GM23338 (cell line): ENCODE measurements at regions not wholly inside any gene's neighbourhood (a gene's known extent, or its start where the extent isn't known, plus 50 kb on each side); places are given as distances from the start of the nearest gene placed in this dataset.

ENCODE experiments used
- ATAC-seq: fragments of 200-7000 bp; cut with Tn5 transposase; 3 replicates; pipeline ENCODE4 v1.9.1; 2020
- DNase-seq: peaks from one replicate; pipeline ENCODE4 v3.0.0-alpha.2; 2015; ENCODE audit warnings: low spot score
- H2AFZ ChIP-seq: fragments of 200-600 bp; sonication (generic); 2 replicates; pipeline ENCODE4 v1.8.0; 2016; ENCODE audit warnings: antibody characterized with exemption, mild to moderate bottlenecking, moderate library complexity
- H3F3A ChIP-seq: fragments of 200-600 bp; sonication (generic); replicated peaks from 2 replicates; pipeline ENCODE4 v1.8.0; 2017; ENCODE audit warnings: antibody characterized with exemption, mixed run types, low read depth
- H3K27ac ChIP-seq: fragments of 200-600 bp; sonication (generic); 2 replicates; pipeline ENCODE4 v1.6.1; 2016; ENCODE audit warnings: low read depth
- H3K27me3 ChIP-seq: fragments of 200-600 bp; sonication (generic); 2 replicates; pipeline ENCODE4 v1.8.0; 2016; ENCODE audit warnings: mild to moderate bottlenecking, mixed run types, moderate library complexity; ENCODE audit not compliant: insufficient read depth
- H3K36me3 ChIP-seq: fragments of 200-600 bp; sonication (generic); 2 replicates; pipeline ENCODE4 v1.8.0; 2016; ENCODE audit warnings: mild to moderate bottlenecking; ENCODE audit not compliant: insufficient read depth
- H3K4me1 ChIP-seq: fragments of 200-600 bp; sonication (generic); 2 replicates; pipeline ENCODE4 v1.8.0; 2016; ENCODE audit warnings: mild to moderate bottlenecking, moderate library complexity; ENCODE audit not compliant: insufficient read depth
- H3K4me2 ChIP-seq: fragments of 200-600 bp; sonication (generic); 2 replicates; pipeline ENCODE4 v1.7.1; 2017; ENCODE audit warnings: mixed run types
- H3K4me3 ChIP-seq: fragments of 200-600 bp; sonication (generic); 2 replicates; pipeline ENCODE4 v1.6.1; 2016; ENCODE audit warnings: mixed run types
- H3K79me2 ChIP-seq: fragments of 200-600 bp; sonication (generic); replicated peaks from 2 replicates; pipeline ENCODE4 v1.8.0; 2017; ENCODE audit warnings: mild to moderate bottlenecking; ENCODE audit not compliant: insufficient read depth
- H3K9me2 ChIP-seq: fragments of 200-600 bp; sonication (generic); 2 replicates; pipeline ENCODE4 v1.8.0; 2017; ENCODE audit not compliant: insufficient read depth
- H4K20me1 ChIP-seq: fragments of 200-600 bp; sonication (generic); replicated peaks from 2 replicates; pipeline ENCODE4 v1.8.0; 2017; ENCODE audit warnings: mild to moderate bottlenecking; ENCODE audit not compliant: insufficient read depth
- H3K27ac Mint-ChIP-seq: 2 replicates; pipeline ENCODE4 v1.8.0; 2020; ENCODE audit warnings: inconsistent platforms, mild to moderate bottlenecking, moderate library complexity, mixed read lengths
- H3K27me3 Mint-ChIP-seq: 3 replicates; pipeline ENCODE4 v1.8.0; 2022; ENCODE audit warnings: low read depth, mild to moderate bottlenecking, moderate library complexity, mixed read lengths, inconsistent platforms; ENCODE audit not compliant: insufficient read depth, poor library complexity
- H3K36me3 Mint-ChIP-seq: 3 replicates; pipeline ENCODE4 v1.8.0; 2021; ENCODE audit warnings: low read depth, mild to moderate bottlenecking, inconsistent platforms, moderate library complexity, mixed read lengths
- H3K4me1 Mint-ChIP-seq: 3 replicates; pipeline ENCODE4 v1.8.0; 2020; ENCODE audit warnings: mild to moderate bottlenecking, inconsistent platforms, mixed read lengths
- H3K4me3 Mint-ChIP-seq: 3 replicates; pipeline ENCODE4 v1.8.0; 2021; ENCODE audit warnings: moderate library complexity, mild to moderate bottlenecking, inconsistent platforms, mixed read lengths
- H3K9me3 Mint-ChIP-seq: 3 replicates; pipeline ENCODE4 v1.8.0; 2020; ENCODE audit warnings: moderate library complexity, mild to moderate bottlenecking, inconsistent platforms, mixed read lengths
- CREB1 ChIP-seq: fragments of 250-450 bp; sonication (Bioruptor Pico); IDR thresholded peaks from 2 replicates; pipeline ENCODE4 v1.5.0; 2020; ENCODE audit warnings: low read depth, mild to moderate bottlenecking, moderate library complexity
- EZH2 ChIP-seq: fragments of 200-600 bp; sonication (generic); IDR thresholded peaks from one replicate; pipeline ENCODE4 v1.8.0; 2017; ENCODE audit warnings: antibody characterized with exemption, mild to moderate bottlenecking, low read depth; ENCODE audit not compliant: unreplicated experiment
- EZH2phosphoT487 ChIP-seq: fragments of 200-600 bp; sonication (generic); IDR thresholded peaks from one replicate; pipeline ENCODE4 v1.8.1; 2018; ENCODE audit warnings: antibody characterized with exemption; ENCODE audit not compliant: unreplicated experiment
- JUNB ChIP-seq: IDR thresholded peaks from one replicate; pipeline ENCODE4 v1.6.1; 2016; ENCODE audit warnings: antibody characterized with exemption; ENCODE audit not compliant: unreplicated experiment
- POLR2AphosphoS5 ChIP-seq: IDR thresholded peaks from 2 replicates; pipeline ENCODE4 v1.6.1; 2016; ENCODE audit warnings: antibody characterized with exemption, low read depth
- STAT1 ChIP-seq: IDR thresholded peaks from one replicate; pipeline ENCODE4 v1.6.1; 2016; ENCODE audit warnings: antibody characterized with exemption; ENCODE audit not compliant: unreplicated experiment
- ZNF114 ChIP-seq: fragments of 250-450 bp; sonication (Bioruptor Pico); IDR thresholded peaks from 2 replicates; pipeline ENCODE4 v1.5.0; 2020; ENCODE audit warnings: mild to moderate bottlenecking, moderate library complexity
- ZNF331 ChIP-seq: fragments of 250-450 bp; sonication (Bioruptor Pico); IDR thresholded peaks from 2 replicates; pipeline ENCODE4 v1.5.0; 2020; ENCODE audit warnings: low read depth, mild to moderate bottlenecking, moderate library complexity
- TF ChIP-seq, protein P1 (sequence below): fragments of 250-450 bp; sonication (Bioruptor Pico); IDR thresholded peaks from 2 replicates; pipeline ENCODE4 v1.5.0; 2020; ENCODE audit warnings: mild to moderate bottlenecking, moderate library complexity
- TF ChIP-seq, protein P2 (sequence below): IDR thresholded peaks from one replicate; pipeline ENCODE4 v1.6.1; 2018; ENCODE audit warnings: antibody characterized with exemption; ENCODE audit not compliant: unreplicated experiment
- TF ChIP-seq, protein P3 (sequence below): IDR thresholded peaks from 2 replicates; pipeline ENCODE4 v1.6.1; 2016; ENCODE audit warnings: antibody characterized with exemption

GRCh38 chr4:4788573-4788972 lies 70.9 kb upstream of the MSX1 start:
- Histone ChIP-seq H3K36me3 (no peaks in the 10 kb centered on the region), H3K4me1 (peaks cover 8% of the 10 kb centered on the region; the same call in 1 of the 2 replicates), H3K4me3 (no peak overlapping the region), H3K27me3 (no peaks in the 10 kb centered on the region), H2AFZ (no peak overlapping the region), H3K79me2 (no peaks in the 10 kb centered on the region), H3K4me2 (no peak overlapping the region), H3K27ac (no peak overlapping the region), H3F3A (no peaks in the 10 kb centered on the region), H4K20me1 (no peaks in the 10 kb centered on the region), H3K9me2 (peaks cover 5% of the 10 kb centered on the region)
- Mint-ChIP-seq H3K4me1 (peaks cover 9% of the 10 kb centered on the region; the same call in 2 of the 3 replicates), H3K27ac (no peak overlapping the region), H3K4me3 (no peak overlapping the region), H3K36me3 (peaks cover 23% of the 10 kb centered on the region), H3K27me3 (peaks cover 4% of the 10 kb centered on the region), H3K9me3 (peaks cover 34% of the 10 kb centered on the region)
- DNase-seq (no peak), ATAC-seq (no peak)
- TF ChIP-seq, protein P1, sequence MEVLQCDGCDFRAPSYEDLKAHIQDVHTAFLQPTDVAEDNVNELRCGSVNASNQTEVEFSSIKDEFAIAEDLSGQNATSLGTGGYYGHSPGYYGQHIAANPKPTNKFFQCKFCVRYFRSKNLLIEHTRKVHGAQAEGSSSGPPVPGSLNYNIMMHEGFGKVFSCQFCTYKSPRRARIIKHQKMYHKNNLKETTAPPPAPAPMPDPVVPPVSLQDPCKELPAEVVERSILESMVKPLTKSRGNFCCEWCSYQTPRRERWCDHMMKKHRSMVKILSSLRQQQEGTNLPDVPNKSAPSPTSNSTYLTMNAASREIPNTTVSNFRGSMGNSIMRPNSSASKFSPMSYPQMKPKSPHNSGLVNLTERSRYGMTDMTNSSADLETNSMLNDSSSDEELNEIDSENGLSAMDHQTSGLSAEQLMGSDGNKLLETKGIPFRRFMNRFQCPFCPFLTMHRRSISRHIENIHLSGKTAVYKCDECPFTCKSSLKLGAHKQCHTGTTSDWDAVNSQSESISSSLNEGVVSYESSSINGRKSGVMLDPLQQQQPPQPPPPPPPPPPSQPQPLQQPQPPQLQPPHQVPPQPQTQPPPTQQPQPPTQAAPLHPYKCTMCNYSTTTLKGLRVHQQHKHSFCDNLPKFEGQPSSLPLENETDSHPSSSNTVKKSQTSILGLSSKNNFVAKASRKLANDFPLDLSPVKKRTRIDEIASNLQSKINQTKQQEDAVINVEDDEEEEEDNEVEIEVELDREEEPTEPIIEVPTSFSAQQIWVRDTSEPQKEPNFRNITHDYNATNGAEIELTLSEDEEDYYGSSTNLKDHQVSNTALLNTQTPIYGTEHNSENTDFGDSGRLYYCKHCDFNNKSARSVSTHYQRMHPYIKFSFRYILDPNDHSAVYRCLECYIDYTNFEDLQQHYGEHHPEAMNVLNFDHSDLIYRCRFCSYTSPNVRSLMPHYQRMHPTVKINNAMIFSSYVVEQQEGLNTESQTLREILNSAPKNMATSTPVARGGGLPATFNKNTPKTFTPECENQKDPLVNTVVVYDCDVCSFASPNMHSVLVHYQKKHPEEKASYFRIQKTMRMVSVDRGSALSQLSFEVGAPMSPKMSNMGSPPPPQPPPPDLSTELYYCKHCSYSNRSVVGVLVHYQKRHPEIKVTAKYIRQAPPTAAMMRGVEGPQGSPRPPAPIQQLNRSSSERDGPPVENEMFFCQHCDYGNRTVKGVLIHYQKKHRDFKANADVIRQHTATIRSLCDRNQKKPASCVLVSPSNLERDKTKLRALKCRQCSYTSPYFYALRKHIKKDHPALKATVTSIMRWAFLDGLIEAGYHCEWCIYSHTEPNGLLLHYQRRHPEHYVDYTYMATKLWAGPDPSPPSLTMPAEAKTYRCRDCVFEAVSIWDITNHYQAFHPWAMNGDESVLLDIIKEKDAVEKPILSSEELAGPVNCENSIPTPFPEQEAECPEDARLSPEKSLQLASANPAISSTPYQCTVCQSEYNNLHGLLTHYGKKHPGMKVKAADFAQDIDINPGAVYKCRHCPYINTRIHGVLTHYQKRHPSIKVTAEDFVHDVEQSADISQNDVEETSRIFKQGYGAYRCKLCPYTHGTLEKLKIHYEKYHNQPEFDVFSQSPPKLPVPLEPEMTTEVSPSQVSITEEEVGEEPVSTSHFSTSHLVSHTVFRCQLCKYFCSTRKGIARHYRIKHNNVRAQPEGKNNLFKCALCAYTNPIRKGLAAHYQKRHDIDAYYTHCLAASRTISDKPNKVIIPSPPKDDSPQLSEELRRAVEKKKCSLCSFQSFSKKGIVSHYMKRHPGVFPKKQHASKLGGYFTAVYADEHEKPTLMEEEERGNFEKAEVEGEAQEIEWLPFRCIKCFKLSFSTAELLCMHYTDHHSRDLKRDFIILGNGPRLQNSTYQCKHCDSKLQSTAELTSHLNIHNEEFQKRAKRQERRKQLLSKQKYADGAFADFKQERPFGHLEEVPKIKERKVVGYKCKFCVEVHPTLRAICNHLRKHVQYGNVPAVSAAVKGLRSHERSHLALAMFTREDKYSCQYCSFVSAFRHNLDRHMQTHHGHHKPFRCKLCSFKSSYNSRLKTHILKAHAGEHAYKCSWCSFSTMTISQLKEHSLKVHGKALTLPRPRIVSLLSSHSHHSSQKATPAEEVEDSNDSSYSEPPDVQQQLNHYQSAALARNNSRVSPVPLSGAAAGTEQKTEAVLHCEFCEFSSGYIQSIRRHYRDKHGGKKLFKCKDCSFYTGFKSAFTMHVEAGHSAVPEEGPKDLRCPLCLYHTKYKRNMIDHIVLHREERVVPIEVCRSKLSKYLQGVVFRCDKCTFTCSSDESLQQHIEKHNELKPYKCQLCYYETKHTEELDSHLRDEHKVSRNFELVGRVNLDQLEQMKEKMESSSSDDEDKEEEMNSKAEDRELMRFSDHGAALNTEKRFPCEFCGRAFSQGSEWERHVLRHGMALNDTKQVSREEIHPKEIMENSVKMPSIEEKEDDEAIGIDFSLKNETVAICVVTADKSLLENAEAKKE (CRISPR knock-in tag), result no peak
- TF ChIP-seq EZH2phosphoT487 (no peak), EZH2 (no peak), CREB1 (CRISPR knock-in tag) (no peak), POLR2AphosphoS5 (no peak), JUNB (no peak), ZNF114 (CRISPR knock-in tag) (no peak), ZNF331 (CRISPR knock-in tag) (no peak), STAT1 (no peak)
- TF ChIP-seq, protein P2, sequence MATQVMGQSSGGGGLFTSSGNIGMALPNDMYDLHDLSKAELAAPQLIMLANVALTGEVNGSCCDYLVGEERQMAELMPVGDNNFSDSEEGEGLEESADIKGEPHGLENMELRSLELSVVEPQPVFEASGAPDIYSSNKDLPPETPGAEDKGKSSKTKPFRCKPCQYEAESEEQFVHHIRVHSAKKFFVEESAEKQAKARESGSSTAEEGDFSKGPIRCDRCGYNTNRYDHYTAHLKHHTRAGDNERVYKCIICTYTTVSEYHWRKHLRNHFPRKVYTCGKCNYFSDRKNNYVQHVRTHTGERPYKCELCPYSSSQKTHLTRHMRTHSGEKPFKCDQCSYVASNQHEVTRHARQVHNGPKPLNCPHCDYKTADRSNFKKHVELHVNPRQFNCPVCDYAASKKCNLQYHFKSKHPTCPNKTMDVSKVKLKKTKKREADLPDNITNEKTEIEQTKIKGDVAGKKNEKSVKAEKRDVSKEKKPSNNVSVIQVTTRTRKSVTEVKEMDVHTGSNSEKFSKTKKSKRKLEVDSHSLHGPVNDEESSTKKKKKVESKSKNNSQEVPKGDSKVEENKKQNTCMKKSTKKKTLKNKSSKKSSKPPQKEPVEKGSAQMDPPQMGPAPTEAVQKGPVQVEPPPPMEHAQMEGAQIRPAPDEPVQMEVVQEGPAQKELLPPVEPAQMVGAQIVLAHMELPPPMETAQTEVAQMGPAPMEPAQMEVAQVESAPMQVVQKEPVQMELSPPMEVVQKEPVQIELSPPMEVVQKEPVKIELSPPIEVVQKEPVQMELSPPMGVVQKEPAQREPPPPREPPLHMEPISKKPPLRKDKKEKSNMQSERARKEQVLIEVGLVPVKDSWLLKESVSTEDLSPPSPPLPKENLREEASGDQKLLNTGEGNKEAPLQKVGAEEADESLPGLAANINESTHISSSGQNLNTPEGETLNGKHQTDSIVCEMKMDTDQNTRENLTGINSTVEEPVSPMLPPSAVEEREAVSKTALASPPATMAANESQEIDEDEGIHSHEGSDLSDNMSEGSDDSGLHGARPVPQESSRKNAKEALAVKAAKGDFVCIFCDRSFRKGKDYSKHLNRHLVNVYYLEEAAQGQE, result no peak
- TF ChIP-seq, protein P3, sequence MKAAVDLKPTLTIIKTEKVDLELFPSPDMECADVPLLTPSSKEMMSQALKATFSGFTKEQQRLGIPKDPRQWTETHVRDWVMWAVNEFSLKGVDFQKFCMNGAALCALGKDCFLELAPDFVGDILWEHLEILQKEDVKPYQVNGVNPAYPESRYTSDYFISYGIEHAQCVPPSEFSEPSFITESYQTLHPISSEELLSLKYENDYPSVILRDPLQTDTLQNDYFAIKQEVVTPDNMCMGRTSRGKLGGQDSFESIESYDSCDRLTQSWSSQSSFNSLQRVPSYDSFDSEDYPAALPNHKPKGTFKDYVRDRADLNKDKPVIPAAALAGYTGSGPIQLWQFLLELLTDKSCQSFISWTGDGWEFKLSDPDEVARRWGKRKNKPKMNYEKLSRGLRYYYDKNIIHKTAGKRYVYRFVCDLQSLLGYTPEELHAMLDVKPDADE, result no peak
